ENCODE measurements at regions not wholly inside any gene's neighbourhood (a gene's known extent, or its start where the extent isn't known, plus 50 kb on each side); places are given as distances from the start of the nearest gene placed in this dataset.

GRCh38 chr9:90009447-90009846 is 404.6 kb downstream of the GADD45G start:
- DNase-seq, result no peak

DNA sequence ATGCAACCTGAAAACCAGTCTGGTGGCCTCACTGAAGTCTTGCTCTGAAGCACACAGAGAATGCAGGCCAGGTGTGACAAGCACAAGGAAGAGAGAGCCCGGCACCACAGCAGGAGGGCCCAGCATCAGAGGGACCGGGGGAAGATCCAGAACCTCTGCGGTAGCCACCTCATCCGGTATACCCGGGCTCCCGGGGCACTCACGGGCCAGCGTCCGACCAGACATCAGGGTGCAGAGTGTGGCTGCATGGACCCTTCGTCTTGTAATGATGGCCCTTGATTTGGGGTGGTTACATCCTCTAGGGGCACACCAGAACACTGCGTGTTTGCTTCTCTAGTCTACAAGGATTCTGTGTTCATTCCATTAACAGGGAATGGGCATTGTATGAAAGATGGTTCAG is 406.0 kb downstream of the GADD45G start:
- no peak for DNase-seq

DNA sequence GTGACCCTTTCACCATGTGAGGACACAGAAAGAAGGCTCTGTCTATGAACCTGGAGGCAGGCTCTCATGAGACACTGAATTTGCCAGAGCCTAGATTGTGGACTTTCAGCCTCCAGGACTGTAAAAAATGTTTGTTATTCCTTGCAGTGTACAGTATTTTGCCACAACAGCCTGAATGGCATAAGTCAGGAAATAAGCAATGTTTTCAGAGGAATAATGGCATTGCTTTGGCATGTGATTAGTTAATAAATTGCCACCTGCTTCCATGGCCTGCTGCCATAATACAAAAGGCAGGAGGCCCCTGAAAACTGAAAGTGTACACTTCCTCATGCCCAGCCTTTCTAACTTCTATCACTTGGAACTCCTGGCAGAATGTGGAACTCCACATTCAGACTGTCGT is 408.1 kb downstream of the GADD45G start:
- DNase-seq, result no peak

DNA sequence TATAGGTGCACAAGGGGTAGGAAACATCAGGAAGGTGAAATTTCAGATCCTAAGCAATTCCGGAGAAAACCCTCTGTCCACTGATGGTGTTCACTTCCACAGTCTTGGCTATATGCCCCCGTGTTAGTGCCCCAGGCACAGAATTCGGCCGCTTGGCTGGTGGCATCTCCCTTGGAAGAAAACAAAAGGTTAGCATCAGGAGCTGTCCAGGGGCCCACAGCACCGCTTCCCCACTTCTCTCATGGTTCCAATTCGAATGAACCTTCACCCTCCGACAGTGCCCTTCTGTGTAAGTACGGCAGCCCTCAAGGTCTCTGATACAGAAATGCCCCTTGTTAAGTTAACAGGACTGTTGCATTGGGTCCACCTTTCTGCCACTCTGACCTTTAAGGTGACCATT is 409.0 kb downstream of the GADD45G start:
- no peak for DNase-seq

GRCh38 chr9:90014421-90014820 is 409.6 kb downstream of the GADD45G start:
- no peak for DNase-seq

GRCh38 chr9:90016272-90016671 is 411.5 kb downstream of the GADD45G start:
- no peak for DNase-seq

DNA sequence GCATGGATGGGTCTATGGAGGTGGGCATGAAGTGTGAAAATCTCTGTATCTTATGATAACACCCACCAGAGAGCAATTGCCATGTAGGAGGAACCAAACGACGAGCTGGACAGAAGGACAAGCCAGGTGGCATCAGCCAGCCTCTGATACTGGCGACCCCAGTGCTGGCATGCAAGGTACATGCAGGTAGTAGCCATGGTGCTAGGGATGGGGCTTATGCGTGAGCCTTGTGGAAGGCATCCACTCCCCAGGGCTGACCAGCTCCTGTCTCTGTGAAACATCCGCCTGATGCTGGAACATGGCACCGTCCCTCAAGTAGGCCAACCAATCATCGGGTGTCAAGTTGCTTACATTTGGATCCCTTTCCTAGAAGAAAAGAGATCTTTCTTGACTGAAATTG is 412.9 kb downstream of the GADD45G start:
- DNase-seq, result no peak

- no peak for DNase-seq
These were observed 413.9 kb downstream of the GADD45G start for GRCh38 chr9:90018688-90019087.

- DNase-seq, result no peak
These were observed 414.8 kb downstream of the GADD45G start for GRCh38 chr9:90019626-90020025.

- no peak for DNase-seq
These were observed 415.6 kb downstream of the GADD45G start for GRCh38 chr9:90020276-90020871.

DNA sequence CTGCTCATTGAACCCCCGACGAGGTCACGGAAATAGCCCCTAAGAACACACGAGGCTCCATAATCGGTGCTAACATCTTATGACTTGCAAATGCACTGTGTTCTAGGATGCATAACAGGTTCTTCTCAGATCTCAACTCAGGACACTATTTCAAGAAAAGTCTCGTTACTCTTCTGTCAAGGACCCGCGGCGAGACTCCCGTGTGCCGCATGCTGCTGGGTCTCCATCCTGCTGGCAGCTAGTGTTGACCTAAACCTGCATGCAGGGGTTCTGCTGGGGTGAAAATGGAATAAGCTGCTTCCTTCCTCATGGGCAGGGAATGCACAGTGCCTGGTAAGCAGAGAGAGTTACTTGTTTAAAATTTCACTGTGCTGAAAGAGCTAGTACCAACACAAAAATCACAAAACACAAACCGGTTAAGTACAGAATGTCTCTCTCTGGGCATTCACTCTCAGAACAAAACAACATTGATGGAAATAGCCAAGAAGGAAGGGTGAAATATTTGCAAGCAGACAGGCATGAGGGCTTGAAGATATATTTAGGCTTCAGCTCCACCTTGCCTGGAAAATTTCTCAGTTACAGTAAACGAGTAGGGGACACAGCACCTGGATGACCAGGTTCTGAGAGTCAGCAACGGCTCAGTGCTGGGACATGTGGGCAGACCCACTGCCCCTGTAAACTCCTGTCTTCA is 416.5 kb downstream of the GADD45G start:
- no peak for DNase-seq

DNA sequence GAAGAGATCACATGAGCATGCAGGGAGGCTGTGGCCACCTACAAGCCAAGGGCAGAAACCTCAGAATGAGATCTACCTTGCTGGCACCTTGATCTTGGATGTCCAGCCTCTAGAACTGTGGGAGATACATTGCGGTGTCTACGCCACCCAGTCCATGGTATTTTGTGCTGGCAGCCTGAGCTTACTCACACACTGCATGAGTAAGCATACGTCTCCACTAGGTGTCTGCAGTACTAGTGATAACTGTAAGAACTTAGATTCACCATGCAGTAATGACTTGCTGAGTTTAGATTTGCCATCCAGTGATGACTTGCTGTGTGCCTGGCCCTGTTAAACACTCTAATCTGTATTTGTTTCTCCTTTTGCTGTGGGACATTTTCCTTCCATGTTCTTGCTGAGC is 417.7 kb downstream of the GADD45G start:
- no peak for DNase-seq

DNA sequence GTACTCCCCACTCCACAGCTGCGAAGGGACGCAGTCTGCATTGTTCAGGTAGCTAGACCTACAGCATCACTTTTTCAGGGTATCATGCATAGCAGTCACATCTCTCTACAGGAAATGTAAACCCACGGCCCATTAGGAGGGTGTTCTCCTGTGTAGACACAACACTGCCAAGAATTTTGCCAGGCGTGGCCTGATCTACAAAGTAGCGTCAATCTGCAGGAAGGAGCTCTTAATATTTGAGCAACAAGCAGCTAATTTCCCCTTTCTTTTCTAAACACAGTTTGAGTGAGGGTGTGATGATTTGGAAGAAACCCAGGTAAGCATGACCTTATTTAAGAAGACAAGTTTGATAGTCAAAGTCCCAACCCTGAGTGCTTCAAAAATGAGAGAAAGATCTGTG is 419.0 kb downstream of the GADD45G start:
- no peak for DNase-seq

DNA sequence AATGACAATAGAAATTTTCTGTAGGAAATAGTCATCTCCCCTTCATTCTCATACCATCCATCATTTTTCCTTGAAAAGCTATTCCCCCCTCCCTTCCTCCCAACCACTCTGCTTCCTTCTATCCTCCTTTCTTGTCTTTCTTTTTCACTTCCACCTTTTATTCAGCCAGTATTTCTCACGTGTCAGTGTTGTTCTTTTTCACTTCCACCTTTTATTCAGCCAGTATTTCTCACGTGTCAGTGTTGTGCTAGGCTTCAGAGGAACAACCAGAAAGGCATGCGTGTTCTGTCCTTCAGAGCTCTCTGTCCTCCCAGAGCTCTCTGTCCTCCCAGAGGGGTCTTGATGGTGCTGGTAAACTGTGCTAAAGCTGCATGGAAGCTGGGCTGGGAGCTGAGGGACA is 419.6 kb downstream of the GADD45G start:
- no peak for DNase-seq

- no peak for DNase-seq
These were observed 420.0 kb downstream of the GADD45G start for GRCh38 chr9:90024823-90025222.

DNA sequence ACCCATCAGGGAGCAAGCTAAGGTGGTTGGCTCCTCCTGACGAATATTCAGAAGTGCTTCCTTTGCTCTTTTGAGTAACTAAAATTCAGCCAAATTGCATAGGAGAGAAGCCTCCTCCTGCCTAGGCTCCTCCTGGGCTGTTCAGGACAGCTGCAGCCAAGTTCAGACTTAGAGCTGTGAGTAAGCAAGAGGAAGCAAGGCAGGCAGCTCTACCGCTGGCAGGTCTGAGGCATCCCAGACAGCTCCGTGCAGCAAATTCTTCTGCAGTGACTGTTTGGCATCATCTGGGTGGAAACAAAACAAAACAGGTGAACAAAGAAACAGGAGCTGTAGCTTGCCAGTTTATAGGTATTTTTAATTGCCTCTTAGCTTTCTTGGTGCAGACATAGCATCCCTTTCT is 421.0 kb downstream of the GADD45G start:
- DNase-seq, result no peak

- DNase-seq, result no peak
These were observed 422.5 kb downstream of the GADD45G start for GRCh38 chr9:90027296-90027790.

- DNase-seq, result no peak
These were observed 424.6 kb downstream of the GADD45G start for GRCh38 chr9:90029386-90029785.

GRCh38 chr9:90029996-90030395 is 425.2 kb downstream of the GADD45G start:
- DNase-seq, result no peak

DNA sequence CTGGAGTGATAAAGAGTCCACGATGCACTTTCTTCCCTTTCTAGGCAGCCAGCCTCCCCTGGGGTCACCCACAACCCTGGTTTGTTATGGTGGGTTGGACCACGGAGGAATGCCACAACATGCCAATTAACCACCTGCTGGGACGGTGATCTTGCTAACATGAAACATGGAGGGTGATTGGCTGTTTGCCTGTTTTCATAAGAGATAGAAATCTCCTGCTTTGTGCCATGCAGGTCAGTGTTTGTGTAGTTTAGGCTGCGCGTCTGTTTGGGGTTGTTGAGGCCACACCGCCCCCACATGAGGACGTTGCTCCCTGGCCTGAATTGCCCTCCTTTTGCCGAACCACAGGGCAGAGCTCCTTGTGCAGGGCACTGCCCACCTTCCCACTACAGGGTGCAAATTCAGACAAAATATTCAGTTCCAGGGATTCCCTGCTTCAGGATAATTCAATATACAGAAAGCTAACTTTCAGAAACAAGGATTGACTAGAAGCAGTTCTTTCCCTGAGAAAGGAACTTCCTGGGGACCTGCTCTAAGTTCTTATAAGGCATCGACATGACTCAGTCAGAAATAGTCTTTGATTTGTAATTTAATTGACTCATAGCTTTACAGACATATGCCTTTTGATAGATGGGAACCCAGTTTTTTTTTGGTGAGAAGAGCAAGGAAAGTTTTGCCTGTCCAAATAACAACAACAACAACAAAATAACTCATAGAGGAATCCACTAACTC is 427.6 kb downstream of the GADD45G start:
- DNase-seq, result no peak

GRCh38 chr9:90033028-90033650 is 428.3 kb downstream of the GADD45G start:
- DNase-seq, result no peak

DNA sequence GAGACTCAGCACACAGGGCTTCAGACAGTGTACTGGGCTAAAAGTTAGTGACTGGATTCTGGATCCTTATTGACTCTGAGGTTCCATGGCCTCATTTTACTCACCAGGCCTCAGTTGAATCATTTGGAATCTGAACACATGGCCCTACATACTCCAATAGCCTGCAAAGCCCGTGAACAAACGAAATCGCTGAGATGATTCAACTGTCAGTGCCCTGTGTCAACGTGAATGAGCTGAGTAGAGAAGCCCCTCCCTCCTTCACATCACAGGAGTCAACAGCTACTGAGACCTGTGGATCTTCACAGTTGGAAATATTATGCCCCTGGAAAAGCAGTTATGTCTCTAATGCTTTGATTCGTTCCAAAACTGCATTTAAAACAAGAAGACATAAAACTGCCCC is 429.3 kb downstream of the GADD45G start:
- DNase-seq, result no peak

DNA sequence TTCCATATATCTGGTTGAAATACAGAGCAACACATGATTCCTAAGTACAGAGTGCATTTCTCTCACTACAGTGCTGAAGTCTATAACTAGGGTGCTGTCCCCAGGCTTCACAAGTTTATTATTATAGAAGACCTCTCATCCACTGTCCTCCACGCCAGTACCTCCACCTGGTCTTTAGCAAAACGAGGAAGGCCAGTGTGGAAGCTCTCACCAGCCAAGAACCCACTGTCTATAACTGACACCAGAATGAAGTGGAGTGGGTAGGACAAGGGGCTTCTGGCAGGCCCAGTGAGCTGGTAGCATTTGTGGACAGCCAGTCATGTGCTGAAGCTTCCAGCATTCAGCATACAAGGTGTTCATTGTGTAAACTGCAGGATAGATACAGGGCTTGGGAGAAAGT is 430.7 kb downstream of the GADD45G start:
- DNase-seq, result no peak
